Mesendoderm (in vitro differentiated cells): ENCODE measurements at regions not wholly inside any gene's neighbourhood (a gene's known extent, or its start where the extent isn't known, plus 50 kb on each side); places are given as distances from the start of the nearest gene placed in this dataset.

Experiments used
- DNase-seq: peaks from one replicate; pipeline ENCODE4 v3.0.0; 2013
- H2AK5ac ChIP-seq: 2 replicates; pipeline ENCODE4 v1.6.1; 2013; ENCODE audit warnings: low read length, inconsistent platforms
- H2BK120ac ChIP-seq: 2 replicates; pipeline ENCODE4 v1.6.1; 2013; ENCODE audit warnings: low read depth, mild to moderate bottlenecking, low read length, moderate library complexity, mixed read lengths
- H2BK15ac ChIP-seq: replicated peaks from 2 replicates; pipeline ENCODE4 v1.6.1; 2013; ENCODE audit warnings: low read depth, mild to moderate bottlenecking, moderate library complexity
- H2BK5ac ChIP-seq: 2 replicates; pipeline ENCODE4 v1.6.1; 2013; ENCODE audit warnings: low read length, inconsistent platforms
- H3K18ac ChIP-seq: 2 replicates; pipeline ENCODE4 v1.6.1; 2013; ENCODE audit warnings: mild to moderate bottlenecking, low read length, mixed read lengths
- H3K23ac ChIP-seq: one replicate; pipeline ENCODE4 v1.6.1; 2013; ENCODE audit warnings: low read length
- H3K27ac ChIP-seq: 2 replicates; pipeline ENCODE4 v1.5.1; 2013; ENCODE audit warnings: low read depth, mild to moderate bottlenecking, inconsistent platforms, low read length, moderate library complexity
- H3K27me3 ChIP-seq: 2 replicates; pipeline ENCODE4 v1.6.1; 2013; ENCODE audit warnings: low read length, control low read depth, mild to moderate bottlenecking, inconsistent platforms; ENCODE audit not compliant: insufficient read depth, poor library complexity
- H3K36me3 ChIP-seq: 2 replicates; pipeline ENCODE4 v1.6.1; 2013; ENCODE audit warnings: low read length, inconsistent platforms; ENCODE audit not compliant: control insufficient read depth, insufficient read depth
- H3K4ac ChIP-seq: one replicate; pipeline ENCODE4 v1.6.1; 2013; ENCODE audit warnings: low read depth, mild to moderate bottlenecking, low read length, moderate library complexity
- H3K4me1 ChIP-seq: 2 replicates; pipeline ENCODE4 v1.6.1; 2013; ENCODE audit warnings: low read depth, low read length, inconsistent platforms; ENCODE audit not compliant: control insufficient read depth
- H3K4me2 ChIP-seq: 2 replicates; pipeline ENCODE4 v1.6.1; 2013; ENCODE audit warnings: low read length
- H3K4me3 ChIP-seq: 2 replicates; pipeline ENCODE4 v1.5.1; 2013; ENCODE audit warnings: mild to moderate bottlenecking, low read length
- H3K56ac ChIP-seq: one replicate; pipeline ENCODE4 v1.6.1; 2013; ENCODE audit warnings: low read length
- H3K79me1 ChIP-seq: 2 replicates; pipeline ENCODE4 v1.6.1; 2013; ENCODE audit warnings: low read length, inconsistent platforms
- H3K79me2 ChIP-seq: 2 replicates; pipeline ENCODE4 v1.6.1; 2013; ENCODE audit warnings: mild to moderate bottlenecking, low read length; ENCODE audit not compliant: control insufficient read depth, insufficient read depth
- H3K9ac ChIP-seq: 2 replicates; pipeline ENCODE4 v1.6.1; 2013; ENCODE audit warnings: low read length, inconsistent platforms
- H4K5ac ChIP-seq: one replicate; pipeline ENCODE4 v1.6.1; 2013; ENCODE audit warnings: low read length
- H4K8ac ChIP-seq: one replicate; pipeline ENCODE4 v1.6.1; 2013; ENCODE audit warnings: low read depth, mild to moderate bottlenecking, control low read depth, low read length, moderate library complexity
- WGBS: extraction: QIAGEN DNeasy Blood & Tissue Kit; methylation state at CpG from one replicate; pipeline ENCODE4 v1.1.7; 2013; ENCODE audit warnings: low lambda C conversion rate, missing lambda C conversion rate; ENCODE audit not compliant: insufficient coverage; ENCODE audit errors: extremely low coverage; 5-methylcytosine and 5-hydroxymethylcytosine counted together

GRCh38 chr20:61105395-61105794, 146.7 kb upstream of the CDH4 start:
- no peak overlapping the region for H3K18ac ChIP-seq
- no peak overlapping the region for H4K5ac ChIP-seq
- no CpG with 5 or more reads among the region's 4 CpGs for WGBS
- no peak overlapping the region for H3K9ac ChIP-seq
- no peak overlapping the region for H2BK120ac ChIP-seq
- H2AK5ac ChIP-seq: no peak overlapping the region
- H3K23ac ChIP-seq: no peak overlapping the region
- DNase-seq: no peak
- no peak overlapping the region for H3K4me3 ChIP-seq
- no peak overlapping the region for H4K8ac ChIP-seq
- no peak overlapping the region for H3K56ac ChIP-seq
- H3K79me2 ChIP-seq: no peaks in the 10 kb centered on the region
- H3K4me2 ChIP-seq: no peak overlapping the region
- H3K4me1 ChIP-seq: no peaks in the 10 kb centered on the region
- H2BK5ac ChIP-seq: no peak overlapping the region
- no peak overlapping the region for H2BK15ac ChIP-seq
- no peaks in the 10 kb centered on the region for H3K36me3 ChIP-seq
- H3K79me1 ChIP-seq: no peaks in the 10 kb centered on the region
- H3K4ac ChIP-seq: no peak overlapping the region
- H3K27ac ChIP-seq: no peak overlapping the region
- no peaks in the 10 kb centered on the region for H3K27me3 ChIP-seq

- H2BK15ac ChIP-seq: no peak overlapping the region
- no peaks in the 10 kb centered on the region for H3K79me1 ChIP-seq
- WGBS: no CpG with 5 or more reads among the region's 5 CpGs
Observed at GRCh38 chr20:61106438-61106837, 145.6 kb upstream of the CDH4 start.

DNA sequence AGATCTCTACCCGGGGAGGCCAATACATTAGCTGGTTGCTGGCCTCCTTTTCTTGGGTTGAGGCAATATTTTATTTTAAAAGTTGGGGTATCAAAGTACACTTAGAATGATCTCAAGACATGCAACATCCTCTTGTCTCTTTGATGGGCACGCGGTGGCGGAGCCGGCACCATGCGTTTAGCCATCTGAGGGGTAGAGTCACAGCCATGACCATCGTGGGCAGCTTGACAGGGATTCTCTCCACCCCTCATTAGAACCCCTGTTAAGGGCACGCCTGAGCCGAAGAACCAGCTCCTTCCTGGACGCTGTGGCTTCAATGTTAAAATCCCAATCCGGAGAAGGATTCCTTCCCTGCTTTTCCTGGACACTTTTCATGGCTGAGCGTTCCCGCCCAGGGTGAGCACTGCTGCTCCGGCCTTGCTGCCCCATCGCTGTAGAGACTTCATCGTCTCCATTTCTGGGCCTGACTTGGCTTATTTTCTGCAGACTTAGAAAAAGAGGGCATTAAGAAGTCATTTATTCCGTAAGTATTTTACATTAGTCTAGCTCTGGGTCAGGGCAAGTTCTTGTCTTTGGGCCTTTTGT, 142.7 kb upstream of the CDH4 start:
- no peak overlapping the region for H3K18ac ChIP-seq
- no peaks in the 10 kb centered on the region for H3K27me3 ChIP-seq
- no peak overlapping the region for H2BK15ac ChIP-seq
- H2BK120ac ChIP-seq: no peak overlapping the region
- H2AK5ac ChIP-seq: no peak overlapping the region
- H3K27ac ChIP-seq: no peak overlapping the region
- no peaks in the 10 kb centered on the region for H3K79me2 ChIP-seq
- no peak overlapping the region for H4K5ac ChIP-seq
- H4K8ac ChIP-seq: no peak overlapping the region
- H3K36me3 ChIP-seq: no peaks in the 10 kb centered on the region
- no peak overlapping the region for H3K4me2 ChIP-seq
- H3K9ac ChIP-seq: no peak overlapping the region
- no peak overlapping the region for H3K23ac ChIP-seq
- H3K4ac ChIP-seq: no peak overlapping the region
- WGBS: no CpG with 5 or more reads among the region's 17 CpGs
- H3K79me1 ChIP-seq: no peaks in the 10 kb centered on the region
- no peak overlapping the region for H2BK5ac ChIP-seq
- DNase-seq: no peak
- no peak overlapping the region for H3K4me3 ChIP-seq
- no peak overlapping the region for H3K56ac ChIP-seq
- no peaks in the 10 kb centered on the region for H3K4me1 ChIP-seq

More at GRCh38 chr20:61106438-61106837, 145.6 kb upstream of the CDH4 start:
- H3K79me2 ChIP-seq: no peaks in the 10 kb centered on the region
- H2BK120ac ChIP-seq: no peak overlapping the region
- H3K4me2 ChIP-seq: no peak overlapping the region
- no peak overlapping the region for H4K5ac ChIP-seq
- no peak for DNase-seq
- H3K23ac ChIP-seq: no peak overlapping the region
- no peaks in the 10 kb centered on the region for H3K27me3 ChIP-seq
- no peak overlapping the region for H3K4ac ChIP-seq
- H3K18ac ChIP-seq: no peak overlapping the region
- H3K27ac ChIP-seq: no peak overlapping the region
- no peak overlapping the region for H3K4me3 ChIP-seq
- H2AK5ac ChIP-seq: no peak overlapping the region
- H2BK5ac ChIP-seq: no peak overlapping the region
- no peak overlapping the region for H3K56ac ChIP-seq
- H3K36me3 ChIP-seq: no peaks in the 10 kb centered on the region
- H3K4me1 ChIP-seq: no peaks in the 10 kb centered on the region
- H4K8ac ChIP-seq: no peak overlapping the region
- no peak overlapping the region for H3K9ac ChIP-seq

DNA sequence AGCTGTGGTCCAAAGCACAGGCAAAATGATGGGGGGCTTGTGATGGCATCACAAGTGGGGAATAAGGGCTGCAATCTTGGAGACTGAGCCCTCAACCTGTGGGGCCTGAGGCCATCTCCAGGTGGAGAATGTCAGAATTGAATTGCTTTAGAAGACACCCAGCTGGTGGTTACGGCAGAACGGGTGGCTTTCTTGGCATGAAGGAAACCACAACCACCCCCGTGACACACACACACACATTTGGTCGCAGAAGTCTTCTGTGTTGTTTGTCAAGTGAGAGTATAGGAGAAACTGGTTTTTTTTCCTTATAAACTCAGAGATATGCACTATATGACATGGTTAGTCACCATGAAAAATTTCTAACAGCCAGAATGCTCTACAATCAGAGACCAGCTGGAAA, 139.5 kb upstream of the CDH4 start:
- WGBS: no CpG with 5 or more reads among the region's 4 CpGs
- Histone ChIP-seq H3K56ac (no peak overlapping the region), H3K23ac (no peak overlapping the region), H2BK120ac (no peak overlapping the region), H3K79me1 (no peaks in the 10 kb centered on the region), H3K18ac (no peak overlapping the region), H4K8ac (no peak overlapping the region), H2AK5ac (no peak overlapping the region), H3K27me3 (no peaks in the 10 kb centered on the region), H4K5ac (no peak overlapping the region), H3K4ac (no peak overlapping the region), H3K36me3 (no peaks in the 10 kb centered on the region), H3K4me3 (no peak overlapping the region), H3K4me1 (no peaks in the 10 kb centered on the region), H3K9ac (no peak overlapping the region), H2BK15ac (no peak overlapping the region), H2BK5ac (no peak overlapping the region), H3K79me2 (no peaks in the 10 kb centered on the region), H3K27ac (no peak overlapping the region), H3K4me2 (no peak overlapping the region)
- DNase-seq: no peak

GRCh38 chr20:61113731-61114130, 138.3 kb upstream of the CDH4 start:
- WGBS: no CpG with 5 or more reads among the region's 8 CpGs
- H3K4me1 ChIP-seq: no peaks in the 10 kb centered on the region
- no peak overlapping the region for H2BK5ac ChIP-seq
- no peak overlapping the region for H3K4me2 ChIP-seq
- no peaks in the 10 kb centered on the region for H3K79me2 ChIP-seq
- H3K27me3 ChIP-seq: no peaks in the 10 kb centered on the region
- no peak overlapping the region for H3K27ac ChIP-seq
- H3K9ac ChIP-seq: no peak overlapping the region
- no peak overlapping the region for H2BK120ac ChIP-seq
- H3K36me3 ChIP-seq: no peaks in the 10 kb centered on the region
- no peak overlapping the region for H3K56ac ChIP-seq
- H3K4me3 ChIP-seq: no peak overlapping the region
- H4K5ac ChIP-seq: no peak overlapping the region
- no peak overlapping the region for H3K18ac ChIP-seq
- H3K4ac ChIP-seq: no peak overlapping the region
- no peak overlapping the region for H2BK15ac ChIP-seq
- no peak overlapping the region for H4K8ac ChIP-seq
- no peak for DNase-seq
- no peak overlapping the region for H3K23ac ChIP-seq
- H3K79me1 ChIP-seq: no peaks in the 10 kb centered on the region
- H2AK5ac ChIP-seq: no peak overlapping the region

GRCh38 chr20:61114493-61115175, 137.4 kb upstream of the CDH4 start:
- no peak overlapping the region for H3K27ac ChIP-seq
- WGBS: no CpG with 5 or more reads among the region's 18 CpGs
- no peak for DNase-seq
- H3K56ac ChIP-seq: no peak overlapping the region
- H2BK120ac ChIP-seq: no peak overlapping the region
- H3K79me2 ChIP-seq: no peaks in the 10 kb centered on the region
- H3K23ac ChIP-seq: no peak overlapping the region
- H2BK5ac ChIP-seq: no peak overlapping the region
- H2BK15ac ChIP-seq: no peak overlapping the region
- H3K4me2 ChIP-seq: no peak overlapping the region
- no peaks in the 10 kb centered on the region for H3K4me1 ChIP-seq
- H3K4me3 ChIP-seq: no peak overlapping the region
- H3K4ac ChIP-seq: no peak overlapping the region
- H3K27me3 ChIP-seq: no peaks in the 10 kb centered on the region
- H3K18ac ChIP-seq: no peak overlapping the region
- H3K9ac ChIP-seq: no peak overlapping the region
- no peak overlapping the region for H2AK5ac ChIP-seq
- H3K79me1 ChIP-seq: no peaks in the 10 kb centered on the region
- H3K36me3 ChIP-seq: no peaks in the 10 kb centered on the region
- no peak overlapping the region for H4K5ac ChIP-seq
- no peak overlapping the region for H4K8ac ChIP-seq
